Panc1 (cell line): ENCODE measurements at regions not wholly inside any gene's neighbourhood (a gene's known extent, or its start where the extent isn't known, plus 50 kb on each side); places are given as distances from the start of the nearest gene placed in this dataset.
"Not testable (repeated sequence)": the region's sequence is repeated elsewhere in the genome, so short reads cannot be mapped to it uniquely, and the experiment has no call there.

Source experiments
- ATAC-seq: fragments of 200-7000 bp; cut with Tn5 transposase; 2 replicates; pipeline ENCODE4 v1.9.1; 2020; ENCODE audit warnings: mild to moderate bottlenecking, moderate library complexity
- BruUV-seq: library from RNA; stranded (reverse); fragments of 400-500 nt; replicated peaks from 2 replicates; lab custom pipeline; 2021; lab: Mats Ljungman, UMichigan
- CTCF ChIA-PET: fragments of 300-600 bp; sonication (Branson Sonifier 250); formaldehyde crosslinking; loops from one replicate; lab custom pipeline; 2022; ENCODE audit warnings: antibody characterized with exemption; lab: Charles Lee
- POLR2A ChIA-PET: fragments of 300-600 bp; sonication (Branson Sonifier 250); formaldehyde crosslinking; loops from one replicate; lab custom pipeline; 2022; ENCODE audit warnings: antibody characterized with exemption; lab: Charles Lee
- DNase-seq: peaks from one replicate; pipeline ENCODE4 v3.0.0-alpha.2; 2010; ENCODE audit warnings: low read depth, low spot score
- H3K27ac ChIP-seq: 2 replicates; pipeline ENCODE4 v1.5.1; 2011; ENCODE audit warnings: mild to moderate bottlenecking, low read length, inconsistent platforms
- H3K27me3 ChIP-seq: fragments of 200-500 bp; sonication (Bioruptor generic); 2 replicates; pipeline ENCODE4 v1.6.0; 2014; ENCODE audit warnings: low read length, inconsistent platforms; ENCODE audit not compliant: control insufficient read depth, insufficient read depth
- H3K36me3 ChIP-seq: fragments of 200-500 bp; sonication (Bioruptor generic); 2 replicates; pipeline ENCODE4 v1.5.1; 2014; ENCODE audit warnings: inconsistent platforms, mild to moderate bottlenecking, low read length, moderate library complexity; ENCODE audit not compliant: control insufficient read depth, insufficient read depth
- H3K4me1 ChIP-seq: 2 replicates; pipeline ENCODE4 v1.5.1; 2011; ENCODE audit warnings: inconsistent platforms, mild to moderate bottlenecking, low read length, moderate library complexity; ENCODE audit not compliant: control insufficient read depth, insufficient read depth
- H3K4me3 ChIP-seq, 2 experiments: 2 replicates each; pipeline ENCODE4 v1.5.1; 2011 to 2012; ENCODE audit warnings: low read depth in 2 of 2, low read length in 2 of 2, mild to moderate bottlenecking in 2 of 2, inconsistent platforms in 1 of 2, moderate library complexity in 1 of 2
- H3K9me3 ChIP-seq: fragments of 200-500 bp; sonication (Bioruptor generic); 2 replicates; pipeline ENCODE4 v1.5.1; 2014; ENCODE audit warnings: low read depth, mild to moderate bottlenecking, inconsistent platforms, low read length, moderate library complexity; ENCODE audit not compliant: control insufficient read depth, insufficient read depth
- POLR2AphosphoS5 ChIP-seq: IDR thresholded peaks from 2 replicates; pipeline ENCODE4 v1.6.1; 2012; ENCODE audit warnings: mild to moderate bottlenecking, low read depth, low read length, moderate library complexity
- SIN3A ChIP-seq: IDR thresholded peaks from 2 replicates; pipeline ENCODE4 v1.6.1; 2012; ENCODE audit warnings: low read depth, mild to moderate bottlenecking, low read length, moderate library complexity, borderline replicate concordance; ENCODE audit not compliant: insufficient read depth
- TCF7L2 ChIP-seq: IDR thresholded peaks from 2 replicates; pipeline ENCODE4 v1.6.1; 2011; ENCODE audit warnings: mild to moderate bottlenecking, low read depth, low read length, inconsistent platforms
- in situ Hi-C: cut with HindIII; loops from 2 replicates; pipeline ENCODE4 v1.10.0; 2016; ENCODE audit warnings: low sequenced_read_pairs, low pct_unique_long_range_greater_than_20kb
- intact Hi-C: fragments of 100-400 bp; cut with micrococcal nuclease; formaldehyde crosslinking; loops from one replicate; pipeline ENCODE4 v1.10.0; 2022; ENCODE audit not compliant: unreplicated experiment
- TF ChIP-seq, protein P1 (sequence below), 2 experiments: IDR thresholded peaks; 2 replicates each; pipeline ENCODE4 v1.6.1; 2011 to 2012; ENCODE audit warnings: low read depth in 2 of 2, control low read depth in 1 of 2, low read length in 1 of 2, mild to moderate bottlenecking in 1 of 2, moderate library complexity in 1 of 2; ENCODE audit not compliant: insufficient read depth in 1 of 2
- TF ChIP-seq, protein P2 (sequence below): fragments of 450-650 bp; IDR thresholded peaks from 2 replicates; pipeline ENCODE4 v1.5.1; 2017; ENCODE audit warnings: mild to moderate bottlenecking

DNA sequence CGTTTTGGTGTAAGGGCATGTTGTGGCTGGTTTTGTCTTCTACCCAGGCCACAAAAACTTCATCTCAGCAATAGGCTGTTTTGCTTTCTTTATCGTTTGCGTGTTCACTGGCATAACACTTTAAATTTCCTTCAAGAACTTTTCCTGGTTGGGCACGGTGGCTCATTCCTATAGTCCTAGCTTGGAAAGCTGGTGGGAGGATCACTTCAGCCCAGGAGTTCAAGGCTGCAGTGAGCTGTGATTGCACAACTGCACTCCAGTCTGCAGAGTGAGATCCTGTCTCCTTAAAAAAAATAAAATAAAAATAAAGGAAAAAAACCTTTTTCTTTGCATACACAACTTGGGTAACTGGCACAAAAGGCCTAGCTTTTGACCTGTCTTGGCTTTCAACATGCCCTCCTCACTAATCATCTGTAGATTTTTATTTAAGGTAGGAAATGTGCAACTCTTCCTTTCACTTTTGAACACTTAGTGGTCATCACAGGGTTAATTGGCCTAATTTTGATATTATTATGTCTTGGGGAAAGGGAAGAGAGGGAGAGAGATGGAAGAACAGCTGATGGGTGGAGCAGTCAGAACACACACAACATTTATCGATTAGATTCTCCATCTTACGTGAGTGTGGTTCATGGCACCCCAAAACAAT lies 78.9 kb upstream of the PSMA6 start:
- ChIA-PET POLR2A (no interaction called here), CTCF (no interaction called here)
- no peak overlapping the region for H3K4me3 ChIP-seq
- no peaks in the 10 kb centered on the region for H3K9me3 ChIP-seq
- in situ Hi-C loops = no loop called here
- no peak overlapping the region for H3K27ac ChIP-seq
- no peaks in the 10 kb centered on the region for H3K27me3 ChIP-seq
- no peak for ATAC-seq
- BruUV-seq = no TSS peak
- H3K4me1 ChIP-seq = peaks cover 4% of the 10 kb centered on the region; the same call in 1 of the 2 replicates
- no peak for TF ChIP-seq POLR2AphosphoS5
- intact Hi-C loops = loop anchor here (10.0 kb wide), 1 partner anchor 192 kb away; the partner anchor contains the start of gene NFKBIA
- H3K36me3 ChIP-seq = no peaks in the 10 kb centered on the region; the same call in 1 of the 2 replicates
- DNase-seq = no peak

GRCh38 chr14:35213869-35214387 lies 78.3 kb upstream of the PSMA6 start:
- TF ChIP-seq SIN3A (no peak), TCF7L2 (no peak), POLR2AphosphoS5 (no peak)
- TF ChIP-seq, protein P1, sequence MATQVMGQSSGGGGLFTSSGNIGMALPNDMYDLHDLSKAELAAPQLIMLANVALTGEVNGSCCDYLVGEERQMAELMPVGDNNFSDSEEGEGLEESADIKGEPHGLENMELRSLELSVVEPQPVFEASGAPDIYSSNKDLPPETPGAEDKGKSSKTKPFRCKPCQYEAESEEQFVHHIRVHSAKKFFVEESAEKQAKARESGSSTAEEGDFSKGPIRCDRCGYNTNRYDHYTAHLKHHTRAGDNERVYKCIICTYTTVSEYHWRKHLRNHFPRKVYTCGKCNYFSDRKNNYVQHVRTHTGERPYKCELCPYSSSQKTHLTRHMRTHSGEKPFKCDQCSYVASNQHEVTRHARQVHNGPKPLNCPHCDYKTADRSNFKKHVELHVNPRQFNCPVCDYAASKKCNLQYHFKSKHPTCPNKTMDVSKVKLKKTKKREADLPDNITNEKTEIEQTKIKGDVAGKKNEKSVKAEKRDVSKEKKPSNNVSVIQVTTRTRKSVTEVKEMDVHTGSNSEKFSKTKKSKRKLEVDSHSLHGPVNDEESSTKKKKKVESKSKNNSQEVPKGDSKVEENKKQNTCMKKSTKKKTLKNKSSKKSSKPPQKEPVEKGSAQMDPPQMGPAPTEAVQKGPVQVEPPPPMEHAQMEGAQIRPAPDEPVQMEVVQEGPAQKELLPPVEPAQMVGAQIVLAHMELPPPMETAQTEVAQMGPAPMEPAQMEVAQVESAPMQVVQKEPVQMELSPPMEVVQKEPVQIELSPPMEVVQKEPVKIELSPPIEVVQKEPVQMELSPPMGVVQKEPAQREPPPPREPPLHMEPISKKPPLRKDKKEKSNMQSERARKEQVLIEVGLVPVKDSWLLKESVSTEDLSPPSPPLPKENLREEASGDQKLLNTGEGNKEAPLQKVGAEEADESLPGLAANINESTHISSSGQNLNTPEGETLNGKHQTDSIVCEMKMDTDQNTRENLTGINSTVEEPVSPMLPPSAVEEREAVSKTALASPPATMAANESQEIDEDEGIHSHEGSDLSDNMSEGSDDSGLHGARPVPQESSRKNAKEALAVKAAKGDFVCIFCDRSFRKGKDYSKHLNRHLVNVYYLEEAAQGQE (IDR thresholded peaks at IDR 0.05; ENCODE audit: insufficient read depth in 1 of 2, low read depth in 2 of 2, low read length in 1 of 2) = no peak
- TF ChIP-seq, protein P2, sequence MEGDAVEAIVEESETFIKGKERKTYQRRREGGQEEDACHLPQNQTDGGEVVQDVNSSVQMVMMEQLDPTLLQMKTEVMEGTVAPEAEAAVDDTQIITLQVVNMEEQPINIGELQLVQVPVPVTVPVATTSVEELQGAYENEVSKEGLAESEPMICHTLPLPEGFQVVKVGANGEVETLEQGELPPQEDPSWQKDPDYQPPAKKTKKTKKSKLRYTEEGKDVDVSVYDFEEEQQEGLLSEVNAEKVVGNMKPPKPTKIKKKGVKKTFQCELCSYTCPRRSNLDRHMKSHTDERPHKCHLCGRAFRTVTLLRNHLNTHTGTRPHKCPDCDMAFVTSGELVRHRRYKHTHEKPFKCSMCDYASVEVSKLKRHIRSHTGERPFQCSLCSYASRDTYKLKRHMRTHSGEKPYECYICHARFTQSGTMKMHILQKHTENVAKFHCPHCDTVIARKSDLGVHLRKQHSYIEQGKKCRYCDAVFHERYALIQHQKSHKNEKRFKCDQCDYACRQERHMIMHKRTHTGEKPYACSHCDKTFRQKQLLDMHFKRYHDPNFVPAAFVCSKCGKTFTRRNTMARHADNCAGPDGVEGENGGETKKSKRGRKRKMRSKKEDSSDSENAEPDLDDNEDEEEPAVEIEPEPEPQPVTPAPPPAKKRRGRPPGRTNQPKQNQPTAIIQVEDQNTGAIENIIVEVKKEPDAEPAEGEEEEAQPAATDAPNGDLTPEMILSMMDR = no peak
- intact Hi-C loops (loop anchor here (10.0 kb wide), 1 partner anchor 191 kb away; the partner anchor contains the start of gene NFKBIA), in situ Hi-C loops (no loop called here)
- ATAC-seq (peak; percentile 53; the same call in 1 of the 2 replicates), DNase-seq (no peak)
- Histone ChIP-seq H3K36me3 (no peaks in the 10 kb centered on the region; the same call in 1 of the 2 replicates), H3K27ac (no peak overlapping the region), H3K4me3 (no peak overlapping the region), H3K4me1 (peaks cover 4% of the 10 kb centered on the region; the same call in 1 of the 2 replicates), H3K27me3 (no peaks in the 10 kb centered on the region), H3K9me3 (no peaks in the 10 kb centered on the region)
- POLR2A ChIA-PET = no interaction called here
- CTCF ChIA-PET = no interaction called here
- TSS peak; percentile 52 for BruUV-seq

GRCh38 chr14:35214402-35214801 lies 77.8 kb upstream of the PSMA6 start:
- H3K27me3 ChIP-seq, in situ Hi-C loops, H3K4me1 ChIP-seq, H3K9me3 ChIP-seq, POLR2A ChIA-PET, DNase-seq, H3K36me3 ChIP-seq, H3K4me3 ChIP-seq, H3K27ac ChIP-seq, BruUV-seq, ATAC-seq: not testable (repeated sequence)
- CTCF ChIA-PET = interaction anchor here (1.0 kb wide), 1 partner anchor 192 kb away, joined by 4 read pairs; no protein-coding TSS in a partner anchor
- intact Hi-C loops = loop anchor here (10.0 kb wide), 1 partner anchor 190 kb away; the partner anchor contains the start of gene NFKBIA
